ENCODE measurements at regions not wholly inside any gene's neighbourhood (a gene's known extent, or its start where the extent isn't known, plus 50 kb on each side); places are given as distances from the start of the nearest gene placed in this dataset.

DNA sequence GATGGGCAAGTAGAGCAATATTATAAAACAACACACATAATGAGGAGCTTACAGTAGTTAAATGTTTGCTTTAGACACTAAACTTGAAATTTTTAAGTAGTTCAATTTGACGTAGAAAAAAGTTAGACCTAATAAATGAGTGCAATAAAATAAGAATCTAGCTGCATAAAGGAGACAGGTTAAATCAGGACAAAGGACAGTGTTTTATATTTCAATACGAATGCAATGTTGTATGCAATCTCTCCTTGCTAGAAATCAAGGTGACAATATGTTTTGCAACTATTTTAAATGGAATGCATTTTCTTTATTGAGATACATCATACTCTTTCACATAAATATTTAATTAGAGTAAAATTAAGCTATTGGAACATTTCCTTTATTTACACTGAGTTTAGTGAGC lies 267.9 kb downstream of the CASP12 start:
- TF ChIP-seq, protein P1, sequence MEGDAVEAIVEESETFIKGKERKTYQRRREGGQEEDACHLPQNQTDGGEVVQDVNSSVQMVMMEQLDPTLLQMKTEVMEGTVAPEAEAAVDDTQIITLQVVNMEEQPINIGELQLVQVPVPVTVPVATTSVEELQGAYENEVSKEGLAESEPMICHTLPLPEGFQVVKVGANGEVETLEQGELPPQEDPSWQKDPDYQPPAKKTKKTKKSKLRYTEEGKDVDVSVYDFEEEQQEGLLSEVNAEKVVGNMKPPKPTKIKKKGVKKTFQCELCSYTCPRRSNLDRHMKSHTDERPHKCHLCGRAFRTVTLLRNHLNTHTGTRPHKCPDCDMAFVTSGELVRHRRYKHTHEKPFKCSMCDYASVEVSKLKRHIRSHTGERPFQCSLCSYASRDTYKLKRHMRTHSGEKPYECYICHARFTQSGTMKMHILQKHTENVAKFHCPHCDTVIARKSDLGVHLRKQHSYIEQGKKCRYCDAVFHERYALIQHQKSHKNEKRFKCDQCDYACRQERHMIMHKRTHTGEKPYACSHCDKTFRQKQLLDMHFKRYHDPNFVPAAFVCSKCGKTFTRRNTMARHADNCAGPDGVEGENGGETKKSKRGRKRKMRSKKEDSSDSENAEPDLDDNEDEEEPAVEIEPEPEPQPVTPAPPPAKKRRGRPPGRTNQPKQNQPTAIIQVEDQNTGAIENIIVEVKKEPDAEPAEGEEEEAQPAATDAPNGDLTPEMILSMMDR (optimal IDR thresholded peaks at IDR 0.05 in 1 of 3, IDR thresholded peaks at IDR 0.05 in 1 of 3, conservative IDR thresholded peaks at IDR 0.05 in 1 of 3; ENCODE audit: extremely low read depth in 1 of 3, insufficient read depth in 2 of 3, low read length in 3 of 3): no peak
- TF ChIP-seq EZH2 (IDR thresholded peaks at IDR 0.05; ENCODE audit: low read length): no peak
